ENCODE measurements at regions not wholly inside any gene's neighbourhood (a gene's known extent, or its start where the extent isn't known, plus 50 kb on each side); places are given as distances from the start of the nearest gene placed in this dataset.

GRCh38 chr21:35893156-35893555 lies 167.2 kb downstream of the SETD4 start:
- DNase-seq, result no peak

GRCh38 chr21:35886887-35887286 lies 173.4 kb downstream of the SETD4 start:
- DNase-seq, result no peak

DNA sequence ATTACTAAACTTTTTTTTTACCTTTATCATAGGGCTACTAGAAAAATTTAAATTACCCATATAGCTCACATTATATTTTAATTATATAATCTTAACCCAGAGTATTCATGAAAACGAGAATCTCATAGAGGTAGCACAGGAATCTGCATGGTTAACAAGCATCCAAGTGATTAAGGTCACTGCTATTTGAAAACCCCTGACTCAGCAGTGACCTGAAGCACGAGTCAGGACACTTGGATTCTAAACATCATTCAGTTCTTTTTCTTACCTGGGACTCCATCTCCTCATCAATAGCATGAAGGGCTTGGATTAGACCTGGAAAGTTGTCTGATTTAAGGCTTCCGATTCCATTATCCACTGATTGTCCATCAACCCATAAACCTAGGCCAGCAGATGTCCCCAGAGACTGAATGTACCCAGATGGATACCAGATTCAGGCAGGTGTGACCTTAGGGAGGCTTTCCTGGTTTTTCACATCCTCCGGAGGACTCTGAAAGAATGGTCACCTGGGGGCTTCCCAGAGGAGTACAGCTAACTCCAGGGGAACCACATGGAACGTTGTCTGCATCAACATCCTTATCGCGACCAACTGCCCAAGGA lies 174.3 kb downstream of the SETD4 start:
- DNase-seq, result no peak

DNA sequence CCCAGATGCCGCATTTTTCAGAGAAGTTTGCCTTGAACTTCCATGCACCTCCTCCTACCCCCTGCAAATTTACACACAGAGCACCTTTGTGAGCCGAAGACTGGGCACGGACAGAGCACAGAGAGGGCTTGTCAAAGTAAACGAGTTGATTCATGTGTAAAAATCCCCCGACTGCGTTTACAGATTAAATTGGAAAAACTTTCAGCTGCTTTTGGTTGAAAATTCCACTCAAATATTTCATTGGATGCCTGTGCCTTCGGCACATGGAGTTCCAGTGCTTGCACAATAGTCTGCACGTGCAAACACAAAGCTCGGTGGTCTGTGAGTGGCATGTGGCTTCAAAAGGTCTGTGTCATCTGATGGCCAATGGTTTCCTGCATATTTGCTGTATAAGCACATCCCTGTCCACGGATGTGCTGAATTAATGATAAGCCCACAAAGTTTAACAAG lies 177.5 kb downstream of the SETD4 start:
- no peak for DNase-seq

GRCh38 chr21:35873441-35873840 lies 186.9 kb downstream of the SETD4 start:
- no peak for DNase-seq

DNA sequence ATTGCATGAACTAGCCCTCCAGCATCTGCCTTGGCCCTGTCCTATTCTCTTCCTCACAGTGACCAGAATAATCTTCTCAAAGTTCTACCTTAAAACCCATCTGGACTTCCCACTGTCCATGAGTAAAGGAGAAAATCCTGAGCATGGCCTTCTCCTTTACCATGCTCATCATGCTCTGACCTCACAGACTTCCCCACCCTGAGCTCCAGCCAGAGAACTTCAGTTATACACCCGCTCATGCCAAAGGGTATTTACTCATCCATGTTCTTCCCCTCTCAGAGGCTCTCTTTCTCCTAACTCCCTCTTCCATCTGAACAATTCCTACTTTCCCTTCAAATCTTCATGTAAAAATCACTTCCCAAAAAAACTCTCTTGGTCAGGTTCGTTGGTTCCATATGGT lies 188.4 kb downstream of the SETD4 start:
- DNase-seq, result no peak

GRCh38 chr21:35868869-35869223 lies 191.5 kb downstream of the SETD4 start:
- DNase-seq, result no peak

- no peak for DNase-seq
Observed at GRCh38 chr21:35868005-35868868, 192.1 kb downstream of the SETD4 start.

GRCh38 chr21:35864039-35864438 lies 196.3 kb downstream of the SETD4 start:
- DNase-seq, result no peak

GRCh38 chr21:35862969-35863368 lies 197.4 kb downstream of the SETD4 start:
- no peak for DNase-seq

- peak; percentile 75 for DNase-seq
Observed at GRCh38 chr21:35861661-35862060, 198.7 kb downstream of the SETD4 start.

- DNase-seq, result no peak
Observed at GRCh38 chr21:35860189-35860869, 200.0 kb downstream of the SETD4 start.

GRCh38 chr21:35859677-35860076 lies 200.6 kb downstream of the SETD4 start:
- DNase-seq, result no peak

GRCh38 chr21:35857095-35857494 lies 203.2 kb downstream of the SETD4 start:
- no peak for DNase-seq

DNA sequence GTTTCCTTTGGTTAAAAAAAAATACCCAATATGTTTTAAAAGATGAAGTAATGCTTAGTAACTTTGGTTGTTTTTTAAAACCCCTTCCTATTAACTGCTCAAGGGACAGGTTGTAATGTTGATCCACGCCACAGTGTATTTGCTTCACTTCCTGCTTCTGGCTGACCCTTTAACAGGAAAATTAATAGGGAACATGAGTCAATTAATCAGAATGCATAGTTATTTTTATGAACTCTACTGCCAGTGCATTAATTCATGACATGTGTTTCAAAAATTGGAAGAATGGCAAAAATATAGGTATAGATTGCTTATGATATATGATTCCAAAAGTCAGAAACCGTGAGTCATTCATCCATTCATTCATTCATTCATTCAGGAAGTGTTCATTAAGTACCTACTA lies 204.8 kb downstream of the SETD4 start:
- no peak for DNase-seq

DNA sequence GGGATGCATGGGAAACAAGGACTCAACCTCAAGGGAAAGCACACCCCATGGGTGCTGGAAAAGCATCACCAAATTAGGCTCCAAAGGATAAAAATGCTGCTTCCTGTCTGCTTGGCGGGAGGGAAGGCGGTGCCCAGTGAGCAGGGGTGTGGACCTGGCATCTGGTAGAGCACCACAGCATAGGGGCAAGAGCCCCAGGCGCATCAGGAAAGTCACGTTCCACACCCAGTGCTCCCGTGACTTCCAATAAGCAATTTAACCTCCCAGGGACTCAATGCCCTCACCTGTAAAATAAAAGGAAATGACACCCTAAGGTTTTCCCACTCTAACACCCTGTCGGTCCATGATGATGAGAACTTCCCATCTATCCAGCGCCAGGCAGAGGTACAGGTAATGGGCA lies 206.0 kb downstream of the SETD4 start:
- no peak for DNase-seq

GRCh38 chr21:35853321-35854239 lies 206.7 kb downstream of the SETD4 start:
- DNase-seq, result no peak

DNA sequence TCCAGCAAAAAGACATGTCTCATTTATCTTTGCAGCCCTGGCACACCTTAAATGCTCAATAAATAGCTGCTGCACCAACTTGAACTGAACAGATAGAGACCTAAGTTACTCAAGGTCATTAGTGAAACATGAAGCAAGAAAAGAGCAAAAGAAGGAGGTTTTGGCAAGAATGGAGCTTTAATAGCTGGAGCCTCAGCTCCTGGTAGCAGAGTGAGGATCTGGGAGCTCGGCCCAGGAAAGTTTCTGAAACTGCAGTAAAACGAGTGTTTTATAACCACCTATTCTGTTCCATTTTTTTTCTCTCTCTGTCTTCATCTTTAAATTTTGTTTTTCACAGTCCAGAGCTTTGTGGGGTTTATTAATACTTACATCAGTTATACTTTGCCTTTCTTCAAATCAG lies 207.5 kb downstream of the SETD4 start:
- DNase-seq, result no peak

DNA sequence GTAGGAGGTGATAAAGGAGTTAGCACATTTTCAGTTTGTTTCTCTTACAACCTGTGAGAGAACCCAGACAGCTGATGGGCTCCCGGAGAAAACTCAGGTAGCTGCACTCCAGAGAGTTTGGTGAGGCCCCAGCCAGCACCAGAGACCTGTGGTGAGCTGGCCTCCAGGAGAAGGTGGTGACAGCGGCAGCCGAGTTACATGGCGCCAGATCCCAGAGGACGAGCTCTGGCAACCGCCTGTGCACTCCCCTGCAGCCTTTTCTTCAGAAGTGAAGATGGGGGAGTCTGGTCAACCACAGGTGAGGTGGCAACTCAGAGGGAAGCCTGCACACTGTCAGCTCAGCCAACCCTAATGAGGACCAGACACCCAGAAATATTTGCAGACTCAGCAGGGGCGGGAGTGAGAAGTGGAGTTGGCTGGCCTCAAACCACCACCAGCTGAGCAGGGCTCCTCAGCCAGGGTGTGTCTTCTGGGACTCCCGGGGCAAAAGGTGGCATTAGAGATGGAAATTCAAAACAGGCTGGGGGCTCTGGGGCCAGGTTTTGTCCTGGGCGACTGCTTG lies 209.7 kb downstream of the SETD4 start:
- DNase-seq, result no peak

DNA sequence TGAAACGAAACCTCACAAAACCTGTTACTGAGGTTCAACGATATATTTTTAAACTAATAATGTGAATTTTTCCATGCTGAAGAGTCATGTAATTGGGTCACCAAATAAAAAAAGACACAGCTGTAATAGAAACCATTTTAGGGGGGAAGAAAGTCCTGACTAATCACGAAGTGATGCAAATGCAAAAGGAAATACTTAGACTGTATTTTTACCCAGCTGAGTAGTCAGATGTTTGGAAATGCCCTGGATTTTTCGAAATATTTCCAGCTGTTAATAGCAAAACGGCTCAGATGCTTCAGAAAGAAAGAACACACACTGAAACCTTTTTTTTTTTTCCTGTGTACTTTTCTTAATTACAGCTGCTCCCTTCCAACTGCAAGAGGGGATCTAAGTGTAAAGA lies 210.3 kb downstream of the SETD4 start:
- no peak for DNase-seq

- DNase-seq, result no peak
Observed at GRCh38 chr21:35849144-35849543, 211.2 kb downstream of the SETD4 start.

GRCh38 chr21:35843911-35844667 lies 216.2 kb downstream of the SETD4 start:
- no peak for DNase-seq

Data from NCI-H1105 treated with DMSO at 0.1 percent for 48 hours (cell line).